PC-3 (cell line): ENCODE measurements at regions not wholly inside any gene's neighbourhood (a gene's known extent, or its start where the extent isn't known, plus 50 kb on each side); places are given as distances from the start of the nearest gene placed in this dataset.

Source experiments
- ATAC-seq: fragments of 200-7000 bp; cut with Tn5 transposase; 2 replicates; pipeline ENCODE4 v1.9.1; 2020; ENCODE audit warnings: mild to moderate bottlenecking, moderate library complexity
- BruUV-seq: library from RNA; stranded (reverse); fragments of 400-500 nt; replicated peaks from 2 replicates; lab custom pipeline; 2021; lab: Mats Ljungman, UMichigan
- CTCF ChIA-PET: fragments of 300-600 bp; sonication (Branson Sonifier 250); formaldehyde crosslinking; loops from one replicate; lab custom pipeline; 2022; ENCODE audit warnings: antibody characterized with exemption; lab: Charles Lee
- POLR2A ChIA-PET: fragments of 300-600 bp; sonication (Branson Sonifier 250); formaldehyde crosslinking; loops from one replicate; lab custom pipeline; 2022; ENCODE audit warnings: antibody characterized with exemption; ENCODE audit not compliant: unreplicated experiment; lab: Charles Lee
- DNase-seq: peaks from one replicate; pipeline ENCODE4 v3.0.0-alpha.2; 2015
- H2AFZ ChIP-seq: fragments of 300-600 bp; sonication (generic); 2 replicates; pipeline ENCODE4 v1.6.0; 2016; ENCODE audit warnings: antibody characterized with exemption, low read length
- H3F3A ChIP-seq: fragments of 300-600 bp; sonication (generic); one replicate; pipeline ENCODE4 v1.6.0; 2017; ENCODE audit warnings: antibody characterized with exemption, low read length, control low read depth, mild to moderate bottlenecking; ENCODE audit not compliant: unreplicated experiment
- H3K27ac ChIP-seq: fragments of 300-600 bp; sonication (generic); 2 replicates; pipeline ENCODE4 v1.5.1; 2016; ENCODE audit warnings: mild to moderate bottlenecking, low read length
- H3K27me3 ChIP-seq: fragments of 300-600 bp; sonication (generic); 2 replicates; pipeline ENCODE4 v1.6.1; 2016; ENCODE audit warnings: low read length, mixed read lengths
- H3K36me3 ChIP-seq: fragments of 300-600 bp; sonication (generic); 2 replicates; pipeline ENCODE4 v1.6.1; 2016; ENCODE audit warnings: low read depth, mixed run types, low read length, mixed read lengths
- H3K4me1 ChIP-seq: fragments of 300-600 bp; sonication (generic); 2 replicates; pipeline ENCODE4 v1.5.1; 2016; ENCODE audit warnings: low read length; ENCODE audit not compliant: insufficient read depth
- H3K4me2 ChIP-seq: fragments of 300-600 bp; sonication (generic); 2 replicates; pipeline ENCODE4 v1.6.0; 2016; ENCODE audit warnings: low read length
- H3K4me3 ChIP-seq: fragments of 300-600 bp; sonication (generic); 2 replicates; pipeline ENCODE4 v1.5.1; 2016; ENCODE audit warnings: mild to moderate bottlenecking, low read length, mixed read lengths
- H3K79me2 ChIP-seq: fragments of 300-600 bp; sonication (generic); 2 replicates; pipeline ENCODE4 v1.6.1; 2017; ENCODE audit warnings: low read length, mixed read lengths
- H3K9ac ChIP-seq: fragments of 300-600 bp; sonication (generic); 2 replicates; pipeline ENCODE4 v1.6.0; 2016; ENCODE audit warnings: mild to moderate bottlenecking, low read length
- H3K9me2 ChIP-seq: fragments of 300-600 bp; sonication (generic); replicated peaks from 2 replicates; pipeline ENCODE4 v1.6.1; 2016; ENCODE audit warnings: mixed run types, low read length, mixed read lengths
- H3K9me3 ChIP-seq: fragments of 300-600 bp; sonication (generic); 2 replicates; pipeline ENCODE4 v1.6.1; 2016; ENCODE audit warnings: low read length, mixed read lengths
- H4K20me1 ChIP-seq: fragments of 300-600 bp; sonication (generic); 2 replicates; pipeline ENCODE4 v1.6.1; 2016; ENCODE audit warnings: low read length, mixed read lengths
- CTCF ChIP-seq: fragments of 300-600 bp; sonication (generic); conservative IDR thresholded peaks from 2 replicates; pipeline ENCODE4 v1.5.1; 2017; ENCODE audit warnings: antibody characterized with exemption, low read depth, mild to moderate bottlenecking, low read length
- EZH2 ChIP-seq: fragments of 300-600 bp; sonication (generic); IDR thresholded peaks from one replicate; pipeline ENCODE4 v1.6.1; 2017; ENCODE audit warnings: antibody characterized with exemption, mild to moderate bottlenecking, low read length; ENCODE audit not compliant: unreplicated experiment
- EZH2phosphoT487 ChIP-seq: fragments of 300-600 bp; sonication (generic); IDR thresholded peaks from 2 replicates; pipeline ENCODE4 v1.6.1; 2018; ENCODE audit warnings: mild to moderate bottlenecking, antibody characterized with exemption, low read length, borderline replicate concordance
- intact Hi-C: fragments of 100-400 bp; cut with micrococcal nuclease; formaldehyde crosslinking; loops from 2 replicates; pipeline ENCODE4 v1.9.0; 2023

DNA sequence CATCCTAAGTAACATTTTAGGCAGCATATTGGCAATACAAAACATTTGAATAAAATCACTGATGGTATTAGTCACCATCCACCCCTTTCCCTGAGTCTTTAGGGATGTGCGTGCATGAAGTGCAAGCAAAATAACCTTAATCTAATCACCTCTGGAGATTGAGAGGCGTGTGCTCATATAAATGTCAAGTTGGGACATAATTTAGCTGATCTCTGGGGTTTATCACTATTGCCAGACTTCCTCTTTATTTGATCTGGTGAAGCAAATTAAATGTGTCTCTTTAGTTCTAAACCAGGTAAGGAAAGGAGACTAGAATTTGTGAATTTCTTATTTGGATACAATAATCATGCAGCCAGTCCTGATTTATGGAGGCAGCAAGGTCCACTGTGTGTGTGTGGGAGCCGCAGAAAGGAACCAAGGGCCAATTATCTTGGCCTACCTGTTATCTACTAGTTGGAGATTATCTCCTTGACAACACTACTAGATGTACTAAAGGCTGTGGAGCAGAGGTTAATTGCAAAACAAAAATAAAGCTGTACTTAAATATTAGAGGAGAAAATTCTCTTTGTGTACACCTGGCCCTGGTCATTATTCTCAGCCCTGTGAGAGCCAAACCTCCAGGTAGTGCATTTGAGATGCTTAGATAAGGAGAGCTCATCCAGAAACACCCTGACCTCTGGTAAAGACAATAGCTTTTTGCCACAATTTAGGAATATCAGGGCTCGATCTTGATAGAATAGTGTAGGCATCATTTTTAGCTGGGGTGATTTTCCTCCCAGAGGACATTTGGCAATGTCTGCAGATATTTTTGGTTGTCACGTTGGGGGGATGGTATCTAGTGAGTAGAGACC is 78.2 kb downstream of the HRH4 start:
- H3F3A ChIP-seq: no peaks in the 10 kb centered on the region
- no peaks in the 10 kb centered on the region for H3K9me2 ChIP-seq
- no TSS peak for BruUV-seq
- ChIA-PET POLR2A (no interaction called here), CTCF (no interaction called here)
- no peaks in the 10 kb centered on the region for H3K79me2 ChIP-seq
- no peak overlapping the region for H3K9ac ChIP-seq
- H2AFZ ChIP-seq: no peak overlapping the region
- no peak for DNase-seq
- TF ChIP-seq EZH2 (no peak), EZH2phosphoT487 (no peak), CTCF (no peak)
- peaks cover 75% of the 10 kb centered on the region for H3K27me3 ChIP-seq
- H3K36me3 ChIP-seq: no peaks in the 10 kb centered on the region
- no peak overlapping the region for H3K27ac ChIP-seq
- no peaks in the 10 kb centered on the region for H4K20me1 ChIP-seq
- no peak overlapping the region for H3K4me3 ChIP-seq
- H3K4me2 ChIP-seq: no peak overlapping the region
- no peak for ATAC-seq
- H3K4me1 ChIP-seq: no peaks in the 10 kb centered on the region
- intact Hi-C loops: no loop called here
- no peaks in the 10 kb centered on the region for H3K9me3 ChIP-seq

DNA sequence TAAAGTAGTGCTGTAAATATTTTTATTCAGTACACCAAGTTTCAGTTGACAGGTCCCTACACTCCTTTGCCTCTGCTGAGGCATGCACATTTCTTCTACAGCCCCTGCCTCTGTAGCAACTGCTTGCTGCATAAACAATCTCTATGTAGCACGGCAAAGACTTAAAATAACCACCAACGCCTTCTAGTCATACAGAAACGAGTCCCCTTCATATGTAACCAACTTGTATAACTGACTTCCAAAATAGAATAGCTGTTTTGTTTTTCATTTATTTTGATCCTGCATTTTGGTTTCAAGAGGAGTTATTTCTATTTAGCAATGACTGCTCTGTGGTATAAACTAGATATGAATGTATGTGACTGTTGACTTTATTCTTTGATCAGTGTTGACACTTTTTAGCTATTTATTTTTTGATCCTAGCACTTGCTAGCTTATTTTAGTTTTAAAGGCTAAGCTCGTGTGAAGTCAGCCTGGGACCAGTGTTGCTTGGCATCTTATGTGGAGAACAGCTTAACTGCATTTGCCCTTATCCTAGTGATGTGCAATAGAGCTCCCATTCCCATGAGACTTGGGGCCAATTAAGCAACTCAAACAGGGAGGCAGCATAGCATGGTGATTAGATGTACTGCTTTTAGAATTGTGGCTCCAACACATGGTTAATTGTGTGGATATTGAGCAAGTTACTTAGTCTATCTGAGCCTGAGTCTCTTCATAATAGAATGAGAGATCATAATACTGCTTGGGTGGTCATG is 79.6 kb downstream of the HRH4 start:
- no TSS peak for BruUV-seq
- no peak overlapping the region for H3K9ac ChIP-seq
- H3K79me2 ChIP-seq: no peaks in the 10 kb centered on the region
- ATAC-seq: no peak
- ChIA-PET CTCF (no interaction called here), POLR2A (no interaction called here)
- H4K20me1 ChIP-seq: no peaks in the 10 kb centered on the region
- H3K9me3 ChIP-seq: no peaks in the 10 kb centered on the region
- no peak overlapping the region for H3K4me3 ChIP-seq
- H3K4me1 ChIP-seq: no peaks in the 10 kb centered on the region
- no peaks in the 10 kb centered on the region for H3K9me2 ChIP-seq
- no peak overlapping the region for H2AFZ ChIP-seq
- peaks cover 63% of the 10 kb centered on the region for H3K27me3 ChIP-seq
- intact Hi-C loops: no loop called here
- H3K36me3 ChIP-seq: no peaks in the 10 kb centered on the region
- H3K27ac ChIP-seq: no peak overlapping the region
- H3F3A ChIP-seq: no peaks in the 10 kb centered on the region
- no peak overlapping the region for H3K4me2 ChIP-seq
- no peak for TF ChIP-seq EZH2
- TF ChIP-seq CTCF: no peak
- no peak for TF ChIP-seq EZH2phosphoT487
- no peak for DNase-seq
